Stimulated activated naive B cell treated with anti-CD40 and anti-IgM and Interleukin-4, amounts not matched to agents 10 μg/mL and 1 μg/mL and 100 μg/mL, for 72 hours (primary cell): ENCODE measurements at regions not wholly inside any gene's neighbourhood (a gene's known extent, or its start where the extent isn't known, plus 50 kb on each side); places are given as distances from the start of the nearest gene placed in this dataset.
"Not testable (repeated sequence)": the region's sequence is repeated elsewhere in the genome, so short reads cannot be mapped to it uniquely, and the experiment has no call there.

Source experiments
- ATAC-seq, 2 donors: fragments of 150-1000 bp; cut with Tn5 transposase; replicated peaks; 2 replicates each; pipeline ENCODE4 v1.10.0; 2021; ENCODE audit warnings: moderate library complexity in 1 of 2
- DNase-seq: peaks from one replicate; pipeline ENCODE4 v3.0.0; 2021
- H3K27ac Mint-ChIP-seq: one replicate; pipeline ENCODE4 v1.8.0; 2022; ENCODE audit warnings: mild to moderate bottlenecking, mixed read lengths
- H3K27me3 Mint-ChIP-seq, 2 donors: one replicate each; pipeline ENCODE4 v1.8.0; 2022; ENCODE audit warnings: mixed read lengths in 2 of 2
- H3K36me3 Mint-ChIP-seq, 2 donors: one replicate each; pipeline ENCODE4 v1.8.0; 2022; ENCODE audit warnings: mixed read lengths in 2 of 2, mild to moderate bottlenecking in 1 of 2
- H3K4me1 Mint-ChIP-seq, 2 donors: one replicate each; pipeline ENCODE4 v1.8.0; 2022; ENCODE audit warnings: mixed read lengths in 2 of 2, mild to moderate bottlenecking in 1 of 2
- H3K4me3 Mint-ChIP-seq, 2 donors: one replicate each; pipeline ENCODE4 v1.8.0; 2022; ENCODE audit warnings: mild to moderate bottlenecking in 2 of 2, mixed read lengths in 2 of 2, moderate library complexity in 1 of 2
- H3K9me3 Mint-ChIP-seq, 2 donors: one replicate each; pipeline ENCODE4 v1.8.0; 2022; ENCODE audit warnings: mixed read lengths in 2 of 2, mild to moderate bottlenecking in 1 of 2

DNA sequence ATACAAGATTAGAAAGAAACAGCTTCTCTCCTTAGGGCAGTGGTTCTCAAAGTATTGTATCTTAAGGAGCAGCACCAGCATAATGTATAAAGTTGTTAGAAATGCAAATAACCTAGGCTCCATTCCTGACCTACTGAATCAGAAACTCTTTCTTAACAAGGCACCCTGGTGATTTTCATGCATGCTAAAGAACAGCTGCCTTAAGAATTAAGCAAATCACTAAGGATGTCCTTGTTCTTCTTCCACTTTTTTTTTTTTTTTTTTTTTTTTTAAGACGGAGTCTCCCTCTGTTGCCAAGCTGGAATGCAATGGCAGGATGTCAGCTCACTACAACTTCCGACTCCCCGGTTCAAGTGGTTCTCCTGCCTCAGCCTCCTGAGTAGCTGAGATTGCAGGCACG is 1095.2 kb upstream of the EDIL3 start:
- H3K27me3 Mint-ChIP-seq = no peaks in the 10 kb centered on the region
- H3K4me1 Mint-ChIP-seq = no peaks in the 10 kb centered on the region
- H3K36me3 Mint-ChIP-seq = no peaks in the 10 kb centered on the region
- H3K27ac Mint-ChIP-seq = no peak overlapping the region
- no peak for ATAC-seq
- no peak overlapping the region for H3K4me3 Mint-ChIP-seq
- no peak for DNase-seq
- no peaks in the 10 kb centered on the region for H3K9me3 Mint-ChIP-seq

GRCh38 chr5:85484982-85485574 is 1100.4 kb upstream of the EDIL3 start:
- Mint-ChIP-seq H3K9me3 (peaks cover 0 to 6% of the 10 kb centered on the region in 2 donors), H3K4me3 (no peak overlapping the region), H3K27me3 (no peaks in the 10 kb centered on the region), H3K27ac (no peak overlapping the region), H3K36me3 (no peaks in the 10 kb centered on the region), H3K4me1 (no peaks in the 10 kb centered on the region)
- DNase-seq (no peak), ATAC-seq (no peak)

- ATAC-seq = no peak
- Mint-ChIP-seq H3K4me3 (no peak overlapping the region), H3K9me3 (peaks cover 8 to 13% of the 10 kb centered on the region in 2 donors), H3K27me3 (no peaks in the 10 kb centered on the region), H3K4me1 (no peaks in the 10 kb centered on the region), H3K27ac (no peak overlapping the region), H3K36me3 (no peaks in the 10 kb centered on the region)
- DNase-seq = no peak
Observed at GRCh38 chr5:85488295-85488694, 1103.6 kb upstream of the EDIL3 start.

- H3K27me3 Mint-ChIP-seq = no peaks in the 10 kb centered on the region
- DNase-seq (no peak), ATAC-seq (no peak)
- H3K36me3 Mint-ChIP-seq = no peaks in the 10 kb centered on the region
- no peak overlapping the region for H3K27ac Mint-ChIP-seq
- H3K9me3 Mint-ChIP-seq = peaks cover 3 to 7% of the 10 kb centered on the region in 2 donors
- H3K4me3 Mint-ChIP-seq = no peak overlapping the region
- no peaks in the 10 kb centered on the region for H3K4me1 Mint-ChIP-seq
Observed at GRCh38 chr5:85500869-85501268, 1116.2 kb upstream of the EDIL3 start.

DNA sequence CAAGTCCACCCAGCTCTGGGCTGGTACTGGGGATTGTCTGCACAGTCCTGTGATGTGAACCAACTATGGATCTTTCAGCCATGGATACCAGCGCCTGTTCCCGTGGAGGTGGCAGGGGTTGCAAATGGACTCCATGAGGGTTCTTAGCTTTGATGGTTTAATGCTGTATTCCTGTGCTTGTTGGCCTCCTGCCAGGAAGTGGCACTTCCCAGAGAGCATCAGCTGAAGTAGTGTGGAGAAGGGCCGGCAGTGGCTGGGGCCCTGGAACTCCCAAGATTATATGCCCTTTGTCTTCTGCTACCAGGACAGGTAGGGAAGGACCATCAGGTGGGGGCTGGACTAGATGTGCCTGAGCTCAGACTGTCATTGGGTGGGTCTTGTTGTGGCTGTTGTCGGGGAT is 1104.8 kb upstream of the COX7C start:
- no peak for ATAC-seq
- H3K36me3 Mint-ChIP-seq = no peaks in the 10 kb centered on the region
- no peak for DNase-seq
- no peaks in the 10 kb centered on the region for H3K27me3 Mint-ChIP-seq
- H3K4me1 Mint-ChIP-seq = no peaks in the 10 kb centered on the region
- H3K9me3 Mint-ChIP-seq = peaks cover 8 to 15% of the 10 kb centered on the region in 2 donors
- H3K4me3 Mint-ChIP-seq = no peak overlapping the region
- H3K27ac Mint-ChIP-seq = no peak overlapping the region

DNA sequence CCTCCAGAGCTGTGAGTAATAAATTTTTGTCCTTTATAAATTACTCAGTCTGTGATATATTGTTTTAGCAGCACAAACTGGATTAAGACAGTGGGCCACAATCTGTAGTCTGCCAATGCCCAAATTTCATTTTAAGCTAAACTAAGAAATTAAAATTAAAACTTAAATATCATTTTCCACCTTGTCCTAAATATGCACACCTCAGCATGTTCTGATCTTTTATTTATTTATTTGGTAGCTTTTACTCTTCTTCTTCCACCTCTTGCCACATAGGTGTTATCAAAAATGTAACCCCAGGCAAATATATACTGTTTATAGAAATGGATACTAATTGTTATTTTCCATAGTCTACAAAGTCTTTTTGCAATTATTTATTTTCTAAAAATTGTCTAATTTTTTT is 1102.2 kb upstream of the COX7C start:
- Mint-ChIP-seq H3K4me1 (no peaks in the 10 kb centered on the region), H3K36me3 (no peaks in the 10 kb centered on the region), H3K4me3 (no peak overlapping the region), H3K9me3 (peaks cover under 1 to 3% of the 10 kb centered on the region in 2 donors), H3K27ac (no peak overlapping the region), H3K27me3 (no peaks in the 10 kb centered on the region)
- ATAC-seq = no peak
- DNase-seq = no peak

- no peak for ATAC-seq
- H3K27me3 Mint-ChIP-seq = no peaks in the 10 kb centered on the region
- no peak overlapping the region for H3K27ac Mint-ChIP-seq
- H3K4me1 Mint-ChIP-seq = no peaks in the 10 kb centered on the region
- no peak for DNase-seq
- no peak overlapping the region for H3K4me3 Mint-ChIP-seq
- H3K36me3 Mint-ChIP-seq = no peaks in the 10 kb centered on the region
- H3K9me3 Mint-ChIP-seq = peaks cover 0 to 2% of the 10 kb centered on the region in 2 donors
Observed at GRCh38 chr5:85517386-85517785, 1100.4 kb upstream of the COX7C start.

DNA sequence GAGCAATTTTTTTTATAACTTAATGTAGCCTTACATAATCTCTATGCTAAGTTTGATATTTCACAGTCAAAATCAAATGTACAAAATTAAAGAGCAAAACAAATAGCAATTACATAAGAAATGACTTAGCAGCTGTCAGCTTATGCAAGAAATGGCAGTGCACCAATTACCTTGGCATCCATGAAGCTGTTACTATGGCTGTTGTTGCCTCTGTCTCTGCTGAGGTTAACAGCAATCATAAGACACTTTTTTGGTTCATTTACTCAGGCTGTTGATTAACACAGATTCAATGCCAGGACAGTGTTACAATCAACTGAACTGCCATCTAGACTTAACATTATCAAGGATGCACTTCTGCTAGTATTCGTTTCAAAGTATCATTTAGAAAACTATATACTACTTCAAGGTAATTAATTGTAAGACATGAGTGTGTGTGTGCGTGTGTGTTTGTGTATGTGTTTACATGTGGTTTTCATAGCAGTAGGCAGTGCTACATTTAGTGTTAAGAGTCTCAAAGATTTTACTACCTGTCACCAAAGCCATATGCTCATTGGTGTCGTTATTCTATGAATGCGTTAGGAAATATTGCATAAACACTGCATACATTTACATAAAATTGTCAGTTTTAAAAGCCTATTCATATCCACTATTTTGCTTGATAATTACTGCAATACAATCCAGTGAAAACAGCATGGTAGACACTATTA is 1084.2 kb upstream of the COX7C start:
- ATAC-seq (no peak), DNase-seq (no peak)
- Mint-ChIP-seq H3K9me3 (no peaks in the 10 kb centered on the region), H3K27ac (no peak overlapping the region), H3K36me3 (no peaks in the 10 kb centered on the region), H3K4me1 (no peaks in the 10 kb centered on the region), H3K27me3 (no peaks in the 10 kb centered on the region), H3K4me3 (no peak overlapping the region)

DNA sequence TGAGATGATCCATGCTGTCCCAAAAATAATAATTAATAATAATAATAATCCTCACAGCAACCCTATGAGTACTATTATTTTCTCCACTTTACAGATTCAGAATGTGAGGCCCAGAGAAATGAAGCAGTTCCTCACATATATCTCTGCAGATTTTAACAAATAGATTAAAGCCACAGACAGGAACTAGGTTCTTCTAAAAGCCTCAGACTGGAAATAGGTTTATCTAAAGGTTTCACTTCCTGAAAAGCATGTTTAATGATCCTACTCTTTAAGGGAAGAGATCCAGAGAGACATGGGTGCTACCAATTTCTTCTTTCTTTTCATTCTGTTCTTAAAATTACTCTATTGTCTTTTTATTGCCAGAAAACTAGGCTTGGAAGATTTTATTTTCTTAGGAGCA is 1079.4 kb upstream of the COX7C start:
- peak in 1 of 2 donors; percentile 27 for ATAC-seq
- Mint-ChIP-seq H3K27ac (no peak overlapping the region), H3K4me3 (no peak overlapping the region), H3K9me3 (peaks cover 0 to 4% of the 10 kb centered on the region in 2 donors), H3K27me3 (no peaks in the 10 kb centered on the region), H3K36me3 (no peaks in the 10 kb centered on the region), H3K4me1 (no peaks in the 10 kb centered on the region)
- no peak for DNase-seq

GRCh38 chr5:85545129-85545528 is 1072.6 kb upstream of the COX7C start:
- no peaks in the 10 kb centered on the region for H3K27me3 Mint-ChIP-seq
- H3K36me3 Mint-ChIP-seq = no peaks in the 10 kb centered on the region
- no peaks in the 10 kb centered on the region for H3K4me1 Mint-ChIP-seq
- no peak overlapping the region for H3K4me3 Mint-ChIP-seq
- H3K27ac Mint-ChIP-seq = no peak overlapping the region
- peaks cover 6 to 8% of the 10 kb centered on the region in 2 donors for H3K9me3 Mint-ChIP-seq
- no peak for ATAC-seq
- DNase-seq = no peak

DNA sequence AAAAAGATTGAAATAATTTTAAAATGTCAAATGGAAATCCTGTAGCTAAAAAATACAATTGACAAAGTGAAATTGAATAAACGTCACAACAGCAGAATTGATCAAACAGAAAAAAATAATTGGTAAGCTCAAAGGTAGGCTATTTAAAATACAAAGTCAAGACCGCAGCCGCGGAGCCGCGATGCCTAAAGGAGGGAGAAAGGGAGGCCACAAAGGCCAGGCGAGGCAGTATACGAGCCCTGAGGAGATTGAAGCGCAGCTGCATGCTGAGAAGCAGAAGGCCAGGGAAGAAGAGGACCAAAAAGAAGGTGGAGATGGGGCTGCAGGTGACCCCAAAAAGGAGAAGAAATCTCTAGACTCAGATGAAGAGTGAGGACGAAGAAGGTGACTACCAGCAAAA is 1068.5 kb upstream of the COX7C start:
- ATAC-seq = no peak

GRCh38 chr5:85549836-85550599 is 1067.7 kb upstream of the COX7C start:
- no peak for ATAC-seq
- no peaks in the 10 kb centered on the region for H3K27me3 Mint-ChIP-seq
- no peak for DNase-seq
- no peak overlapping the region for H3K27ac Mint-ChIP-seq
- no peaks in the 10 kb centered on the region for H3K4me1 Mint-ChIP-seq
- H3K36me3 Mint-ChIP-seq = no peaks in the 10 kb centered on the region
- no peak overlapping the region for H3K4me3 Mint-ChIP-seq
- H3K9me3 Mint-ChIP-seq = peaks cover 7 to 14% of the 10 kb centered on the region in 2 donors

More for the DNA sequence above, 1068.5 kb upstream of the COX7C start:
- Mint-ChIP-seq H3K9me3 (peaks cover 7 to 11% of the 10 kb centered on the region in 2 donors), H3K36me3 (no peaks in the 10 kb centered on the region), H3K4me3 (no peak overlapping the region), H3K27me3 (no peaks in the 10 kb centered on the region), H3K27ac (no peak overlapping the region), H3K4me1 (no peaks in the 10 kb centered on the region)
- no peak for DNase-seq

- ATAC-seq (no peak), DNase-seq (no peak)
- Mint-ChIP-seq H3K27me3 (no peaks in the 10 kb centered on the region), H3K4me3 (no peak overlapping the region), H3K36me3 (no peaks in the 10 kb centered on the region), H3K4me1 (no peaks in the 10 kb centered on the region), H3K9me3 (peaks cover 8 to 22% of the 10 kb centered on the region in 2 donors), H3K27ac (no peak overlapping the region)
Observed at GRCh38 chr5:85556464-85556863, 1061.3 kb upstream of the COX7C start.

DNA sequence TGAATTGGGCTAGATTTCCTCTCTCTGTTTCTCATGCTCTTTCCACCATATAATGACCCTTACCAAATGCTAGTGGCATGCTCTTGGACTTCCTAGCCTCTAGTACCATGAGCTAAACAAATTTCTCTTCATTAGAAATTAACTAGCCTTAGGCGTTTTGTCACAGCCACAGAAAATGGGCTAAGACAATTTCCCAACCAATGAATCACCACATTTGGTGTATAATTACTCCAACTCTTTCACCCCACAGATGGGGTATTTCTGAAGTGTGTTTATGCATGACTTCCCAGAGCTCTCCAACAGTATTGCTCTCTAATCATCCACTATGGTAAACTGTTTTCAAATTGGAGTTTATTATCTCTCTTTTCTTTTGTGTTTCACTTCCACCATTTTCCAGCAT is 1041.1 kb upstream of the COX7C start:
- Mint-ChIP-seq H3K4me1 (no peaks in the 10 kb centered on the region), H3K9me3 (peaks cover 0 to 1% of the 10 kb centered on the region in 2 donors), H3K4me3 (no peak overlapping the region), H3K36me3 (no peaks in the 10 kb centered on the region), H3K27me3 (no peaks in the 10 kb centered on the region), H3K27ac (no peak overlapping the region)
- ATAC-seq (no peak), DNase-seq (no peak)

GRCh38 chr5:85587806-85588205 is 1029.9 kb upstream of the COX7C start:
- H3K4me1 Mint-ChIP-seq, H3K27me3 Mint-ChIP-seq, H3K36me3 Mint-ChIP-seq, H3K27ac Mint-ChIP-seq, ATAC-seq, H3K4me3 Mint-ChIP-seq, DNase-seq: not testable (repeated sequence)
- H3K9me3 Mint-ChIP-seq = peaks cover 11 to 19% of the 10 kb centered on the region in 2 donors
